ENCODE measurements at regions not wholly inside any gene's neighbourhood (a gene's known extent, or its start where the extent isn't known, plus 50 kb on each side); places are given as distances from the start of the nearest gene placed in this dataset.

DNA sequence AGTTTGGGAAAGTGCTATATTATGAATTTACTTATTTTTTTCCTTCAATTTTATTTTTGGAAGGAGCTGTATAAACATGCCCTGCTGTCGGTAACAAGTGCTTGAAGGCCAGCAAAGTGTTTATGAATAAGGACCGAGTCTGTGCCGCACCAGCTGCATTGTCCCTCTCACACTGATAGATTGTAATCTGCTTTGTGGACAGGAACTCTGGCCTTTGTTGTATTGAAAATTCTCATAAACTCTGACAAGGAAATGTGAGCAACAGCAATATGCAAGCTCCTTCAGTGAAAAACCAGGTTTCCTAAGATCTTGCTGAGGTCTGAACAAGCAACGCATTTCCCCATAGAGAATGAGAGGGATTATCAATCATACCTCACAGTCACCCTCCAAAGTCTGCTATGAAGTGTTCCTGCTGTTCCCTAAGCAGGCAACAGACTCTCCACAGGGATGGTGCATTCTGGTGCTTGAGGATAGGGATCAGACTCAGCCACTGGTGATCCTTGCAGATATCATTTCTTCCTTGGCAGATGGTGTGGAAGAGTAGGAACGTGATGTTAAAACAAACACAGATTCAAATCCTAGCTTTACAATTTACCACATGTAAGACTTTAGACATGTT, 109.6 kb downstream of the KCNJ2 start:
- TF ChIP-seq, protein P1, sequence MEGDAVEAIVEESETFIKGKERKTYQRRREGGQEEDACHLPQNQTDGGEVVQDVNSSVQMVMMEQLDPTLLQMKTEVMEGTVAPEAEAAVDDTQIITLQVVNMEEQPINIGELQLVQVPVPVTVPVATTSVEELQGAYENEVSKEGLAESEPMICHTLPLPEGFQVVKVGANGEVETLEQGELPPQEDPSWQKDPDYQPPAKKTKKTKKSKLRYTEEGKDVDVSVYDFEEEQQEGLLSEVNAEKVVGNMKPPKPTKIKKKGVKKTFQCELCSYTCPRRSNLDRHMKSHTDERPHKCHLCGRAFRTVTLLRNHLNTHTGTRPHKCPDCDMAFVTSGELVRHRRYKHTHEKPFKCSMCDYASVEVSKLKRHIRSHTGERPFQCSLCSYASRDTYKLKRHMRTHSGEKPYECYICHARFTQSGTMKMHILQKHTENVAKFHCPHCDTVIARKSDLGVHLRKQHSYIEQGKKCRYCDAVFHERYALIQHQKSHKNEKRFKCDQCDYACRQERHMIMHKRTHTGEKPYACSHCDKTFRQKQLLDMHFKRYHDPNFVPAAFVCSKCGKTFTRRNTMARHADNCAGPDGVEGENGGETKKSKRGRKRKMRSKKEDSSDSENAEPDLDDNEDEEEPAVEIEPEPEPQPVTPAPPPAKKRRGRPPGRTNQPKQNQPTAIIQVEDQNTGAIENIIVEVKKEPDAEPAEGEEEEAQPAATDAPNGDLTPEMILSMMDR (IDR thresholded peaks at IDR 0.05) = no peak
- TF ChIP-seq EZH2 (IDR thresholded peaks at IDR 0.05; ENCODE audit: borderline replicate concordance, insufficient read depth, low read depth, low read length, poor library complexity, severe bottlenecking) = no peak

All from B cell (primary cell).